NK-92 (cell line): ENCODE measurements at regions not wholly inside any gene's neighbourhood (a gene's known extent, or its start where the extent isn't known, plus 50 kb on each side); places are given as distances from the start of the nearest gene placed in this dataset.
"Not testable (repeated sequence)": the region's sequence is repeated elsewhere in the genome, so short reads cannot be mapped to it uniquely, and the experiment has no call there.

ENCODE experiments used
- DNase-seq: peaks from one replicate; lab custom pipeline; 2025; ENCODE audit not compliant: unreplicated experiment; lab: John Stamatoyannopoulos, UW

- no peak for DNase-seq
These were observed 654.2 kb downstream of the REEP3 start for GRCh38 chr10:64175271-64175962.

GRCh38 chr10:64182671-64183070 is 661.5 kb downstream of the REEP3 start:
- DNase-seq, result no peak

- no peak for DNase-seq
These were observed 670.1 kb downstream of the REEP3 start for GRCh38 chr10:64191286-64191685.

GRCh38 chr10:64196638-64197315 is 675.6 kb downstream of the REEP3 start:
- DNase-seq, result no peak

- DNase-seq, result no peak
These were observed 680.7 kb downstream of the REEP3 start for GRCh38 chr10:64201936-64202335.

- DNase-seq, result not testable (repeated sequence)
These were observed 683.3 kb downstream of the REEP3 start for GRCh38 chr10:64204504-64204903.

- DNase-seq, result no peak
These were observed 685.2 kb downstream of the REEP3 start for GRCh38 chr10:64206409-64206808.

GRCh38 chr10:64209561-64209960 is 688.4 kb downstream of the REEP3 start:
- no peak for DNase-seq

GRCh38 chr10:64210211-64210610 is 689.0 kb downstream of the REEP3 start:
- DNase-seq, result no peak

- DNase-seq, result no peak
These were observed 690.3 kb downstream of the REEP3 start for GRCh38 chr10:64211466-64211865.

- no peak for DNase-seq
These were observed 693.9 kb downstream of the REEP3 start for GRCh38 chr10:64215088-64215487.

- no peak for DNase-seq
These were observed 698.2 kb downstream of the REEP3 start for GRCh38 chr10:64219271-64220025.

- no peak for DNase-seq
These were observed 713.3 kb downstream of the REEP3 start for GRCh38 chr10:64234489-64234888.

- no peak for DNase-seq
These were observed 736.5 kb downstream of the REEP3 start for GRCh38 chr10:64257704-64258103.

- DNase-seq, result no peak
These were observed 739.9 kb downstream of the REEP3 start for GRCh38 chr10:64261092-64261491.

GRCh38 chr10:64261676-64262075 is 740.5 kb downstream of the REEP3 start:
- DNase-seq, result no peak

- no peak for DNase-seq
These were observed 744.8 kb downstream of the REEP3 start for GRCh38 chr10:64265961-64266360.

- DNase-seq, result no peak
These were observed 750.3 kb downstream of the REEP3 start for GRCh38 chr10:64271508-64271907.

- DNase-seq, result no peak
These were observed 750.8 kb downstream of the REEP3 start for GRCh38 chr10:64271983-64272382.

GRCh38 chr10:64275001-64275400 is 753.8 kb downstream of the REEP3 start:
- DNase-seq, result no peak

GRCh38 chr10:64275774-64276173 is 754.6 kb downstream of the REEP3 start:
- no peak for DNase-seq

GRCh38 chr10:64277536-64277935 is 756.3 kb downstream of the REEP3 start:
- DNase-seq, result no peak
